Ishikawa (cell line): ENCODE measurements at regions not wholly inside any gene's neighbourhood (a gene's known extent, or its start where the extent isn't known, plus 50 kb on each side); places are given as distances from the start of the nearest gene placed in this dataset.

Experiments
- CEBPB ChIP-seq: IDR thresholded peaks from 2 replicates; pipeline ENCODE4 v1.6.1; 2012
- CREB1 ChIP-seq: IDR thresholded peaks from 2 replicates; pipeline ENCODE4 v1.6.1; 2012; ENCODE audit warnings: low read depth
- EGR1 ChIP-seq: IDR thresholded peaks from 2 replicates; pipeline ENCODE4 v1.6.1; 2012
- EP300 ChIP-seq: IDR thresholded peaks from 2 replicates; pipeline ENCODE4 v1.6.1; 2012; ENCODE audit warnings: borderline replicate concordance
- FOXM1 ChIP-seq: IDR thresholded peaks from 2 replicates; pipeline ENCODE4 v1.6.1; 2012; ENCODE audit warnings: low read depth, borderline replicate concordance
- RAD21 ChIP-seq: IDR thresholded peaks from 2 replicates; pipeline ENCODE4 v1.6.1; 2012; ENCODE audit warnings: low read depth
- TAF1 ChIP-seq: IDR thresholded peaks from 2 replicates; pipeline ENCODE4 v1.6.1; 2012; ENCODE audit warnings: low read depth, mild to moderate bottlenecking
- TCF12 ChIP-seq: IDR thresholded peaks from 2 replicates; pipeline ENCODE4 v1.6.1; 2012; ENCODE audit warnings: low read depth
- TEAD4 ChIP-seq: IDR thresholded peaks from 2 replicates; pipeline ENCODE4 v1.6.1; 2012
- YY1 ChIP-seq: IDR thresholded peaks from 2 replicates; pipeline ENCODE4 v1.6.1; 2012; ENCODE audit warnings: low read depth
- ZBTB7A ChIP-seq: IDR thresholded peaks from 2 replicates; pipeline ENCODE4 v1.6.1; 2012; ENCODE audit warnings: low read depth
- TF ChIP-seq, protein P1 (sequence below): IDR thresholded peaks from 2 replicates; pipeline ENCODE4 v1.6.1; 2012; ENCODE audit warnings: low read depth, mild to moderate bottlenecking
- TF ChIP-seq, protein P2 (sequence below): IDR thresholded peaks from 2 replicates; pipeline ENCODE4 v1.6.1; 2012

DNA sequence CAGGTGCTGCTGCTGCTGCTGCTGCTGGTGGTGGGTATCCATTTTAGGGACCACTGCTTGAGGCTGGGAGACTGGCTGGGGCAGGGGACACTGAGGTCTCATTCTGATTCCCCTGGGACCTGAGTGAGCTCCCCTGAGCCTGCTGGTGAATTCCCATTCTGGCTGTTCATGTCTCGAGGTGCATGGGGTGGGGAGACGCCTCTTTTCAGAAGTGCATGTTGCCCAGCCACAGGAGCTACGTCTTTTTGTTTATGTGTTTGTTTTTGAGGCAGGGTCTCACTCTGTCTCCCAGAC, 133.4 kb downstream of the RHOU start:
- no peak for TF ChIP-seq CEBPB
- TF ChIP-seq TAF1: no peak
- TF ChIP-seq TCF12: no peak
- TF ChIP-seq RAD21: no peak
- TF ChIP-seq, protein P1, sequence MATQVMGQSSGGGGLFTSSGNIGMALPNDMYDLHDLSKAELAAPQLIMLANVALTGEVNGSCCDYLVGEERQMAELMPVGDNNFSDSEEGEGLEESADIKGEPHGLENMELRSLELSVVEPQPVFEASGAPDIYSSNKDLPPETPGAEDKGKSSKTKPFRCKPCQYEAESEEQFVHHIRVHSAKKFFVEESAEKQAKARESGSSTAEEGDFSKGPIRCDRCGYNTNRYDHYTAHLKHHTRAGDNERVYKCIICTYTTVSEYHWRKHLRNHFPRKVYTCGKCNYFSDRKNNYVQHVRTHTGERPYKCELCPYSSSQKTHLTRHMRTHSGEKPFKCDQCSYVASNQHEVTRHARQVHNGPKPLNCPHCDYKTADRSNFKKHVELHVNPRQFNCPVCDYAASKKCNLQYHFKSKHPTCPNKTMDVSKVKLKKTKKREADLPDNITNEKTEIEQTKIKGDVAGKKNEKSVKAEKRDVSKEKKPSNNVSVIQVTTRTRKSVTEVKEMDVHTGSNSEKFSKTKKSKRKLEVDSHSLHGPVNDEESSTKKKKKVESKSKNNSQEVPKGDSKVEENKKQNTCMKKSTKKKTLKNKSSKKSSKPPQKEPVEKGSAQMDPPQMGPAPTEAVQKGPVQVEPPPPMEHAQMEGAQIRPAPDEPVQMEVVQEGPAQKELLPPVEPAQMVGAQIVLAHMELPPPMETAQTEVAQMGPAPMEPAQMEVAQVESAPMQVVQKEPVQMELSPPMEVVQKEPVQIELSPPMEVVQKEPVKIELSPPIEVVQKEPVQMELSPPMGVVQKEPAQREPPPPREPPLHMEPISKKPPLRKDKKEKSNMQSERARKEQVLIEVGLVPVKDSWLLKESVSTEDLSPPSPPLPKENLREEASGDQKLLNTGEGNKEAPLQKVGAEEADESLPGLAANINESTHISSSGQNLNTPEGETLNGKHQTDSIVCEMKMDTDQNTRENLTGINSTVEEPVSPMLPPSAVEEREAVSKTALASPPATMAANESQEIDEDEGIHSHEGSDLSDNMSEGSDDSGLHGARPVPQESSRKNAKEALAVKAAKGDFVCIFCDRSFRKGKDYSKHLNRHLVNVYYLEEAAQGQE: no peak
- no peak for TF ChIP-seq EP300
- no peak for TF ChIP-seq ZBTB7A
- TF ChIP-seq, protein P2, sequence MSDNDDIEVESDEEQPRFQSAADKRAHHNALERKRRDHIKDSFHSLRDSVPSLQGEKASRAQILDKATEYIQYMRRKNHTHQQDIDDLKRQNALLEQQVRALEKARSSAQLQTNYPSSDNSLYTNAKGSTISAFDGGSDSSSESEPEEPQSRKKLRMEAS: no peak
- TF ChIP-seq FOXM1: no peak
- TF ChIP-seq CREB1: no peak
- TF ChIP-seq TEAD4: no peak
- TF ChIP-seq YY1: no peak
- no peak for TF ChIP-seq EGR1
